Activated T-cell treated with anti-CD3 and anti-CD28 coated beads, Interleukin-2, amount 50 U/mL, for 1 hour (primary cell): ENCODE measurements at regions not wholly inside any gene's neighbourhood (a gene's known extent, or its start where the extent isn't known, plus 50 kb on each side); places are given as distances from the start of the nearest gene placed in this dataset.

Experiments used
- DNase-seq: peaks from one replicate; pipeline ENCODE4 v3.0.0-alpha.2; 2020

- DNase-seq: no peak
Observed at GRCh38 chr4:108359986-108360681, 191.4 kb upstream of the LEF1 start.

GRCh38 chr4:108359130-108359985 is 190.6 kb upstream of the LEF1 start:
- no peak for DNase-seq

- peak; percentile 36 for DNase-seq
Observed at GRCh38 chr4:108355902-108356535, 187.3 kb upstream of the LEF1 start.

- DNase-seq: no peak
Observed at GRCh38 chr4:108355186-108355901, 186.6 kb upstream of the LEF1 start.

- DNase-seq: no peak
Observed at GRCh38 chr4:108352664-108353308, 184.1 kb upstream of the LEF1 start.

GRCh38 chr4:108351791-108352190 is 183.1 kb upstream of the LEF1 start:
- DNase-seq: no peak

GRCh38 chr4:108350332-108350731 is 181.6 kb upstream of the LEF1 start:
- DNase-seq: no peak

- DNase-seq: no peak
Observed at GRCh38 chr4:108346818-108347210, 178.1 kb upstream of the LEF1 start.

- DNase-seq: no peak
Observed at GRCh38 chr4:108345862-108346817, 177.4 kb upstream of the LEF1 start.

- no peak for DNase-seq
Observed at GRCh38 chr4:108342325-108342970, 173.7 kb upstream of the LEF1 start.

- DNase-seq: no peak
Observed at GRCh38 chr4:108337923-108338322, 169.2 kb upstream of the LEF1 start.

- no peak for DNase-seq
Observed at GRCh38 chr4:108336076-108336475, 167.3 kb upstream of the LEF1 start.

GRCh38 chr4:108335081-108335480 is 166.3 kb upstream of the LEF1 start:
- no peak for DNase-seq

- no peak for DNase-seq
Observed at GRCh38 chr4:108334031-108334430, 165.3 kb upstream of the LEF1 start.

- no peak for DNase-seq
Observed at GRCh38 chr4:108333353-108333942, 164.7 kb upstream of the LEF1 start.

- DNase-seq: no peak
Observed at GRCh38 chr4:108331905-108332632, 163.3 kb upstream of the LEF1 start.

- DNase-seq: no peak
Observed at GRCh38 chr4:108328383-108328732, 159.6 kb upstream of the LEF1 start.

- DNase-seq: no peak
Observed at GRCh38 chr4:108327642-108328382, 159.1 kb upstream of the LEF1 start.

GRCh38 chr4:108325561-108325960 is 156.8 kb upstream of the LEF1 start:
- no peak for DNase-seq
